GM19238 (cell line): ENCODE measurements at regions not wholly inside any gene's neighbourhood (a gene's known extent, or its start where the extent isn't known, plus 50 kb on each side); places are given as distances from the start of the nearest gene placed in this dataset.
"Not testable (repeated sequence)": the region's sequence is repeated elsewhere in the genome, so short reads cannot be mapped to it uniquely, and the experiment has no call there.

ENCODE experiments used
- DNase-seq: peaks from one replicate; pipeline ENCODE4 v3.0.0; 2011; ENCODE audit warnings: low spot score; ENCODE audit not compliant: insufficient read length

DNA sequence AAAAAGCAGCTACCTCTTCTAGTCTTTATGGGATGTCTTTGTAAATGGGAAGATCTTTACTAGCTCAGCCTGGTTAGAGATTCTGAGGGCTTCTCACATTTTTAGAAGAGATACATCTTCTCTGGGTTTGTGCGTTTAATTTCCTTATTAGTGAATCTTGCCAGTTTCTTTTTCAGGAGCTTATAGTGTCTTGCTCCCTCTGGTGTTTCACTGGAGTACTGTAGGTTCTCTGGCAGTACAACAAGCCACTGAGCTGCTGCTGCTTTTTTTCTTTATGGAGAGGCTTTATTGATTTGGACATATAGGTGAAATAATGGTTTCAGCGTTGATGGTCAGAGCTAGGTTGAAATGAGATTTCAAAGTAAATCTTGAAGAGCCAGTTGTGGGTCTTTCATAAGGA is 82.9 kb downstream of the LAS1L start:
- peak; percentile 12 for DNase-seq

GRCh38 chrX:65420154-65420553 is 114.4 kb downstream of the LAS1L start:
- no peak for DNase-seq

GRCh38 chrX:65407662-65408061 is 126.9 kb downstream of the LAS1L start:
- DNase-seq, result not testable (repeated sequence)

GRCh38 chrX:65407157-65407626 is 127.4 kb downstream of the LAS1L start:
- DNase-seq, result no peak

- DNase-seq, result no peak
Measured at GRCh38 chrX:65406532-65406931, 128.1 kb downstream of the LAS1L start.

- no peak for DNase-seq
Measured at GRCh38 chrX:65392284-65392683, 142.3 kb downstream of the LAS1L start.

GRCh38 chrX:65389120-65389519 is 145.5 kb downstream of the LAS1L start:
- DNase-seq, result not testable (repeated sequence)
